HG02798 (cell line): ENCODE measurements at regions not wholly inside any gene's neighbourhood (a gene's known extent, or its start where the extent isn't known, plus 50 kb on each side); places are given as distances from the start of the nearest gene placed in this dataset.

ENCODE experiments used
- ATAC-seq: cut with Tn5 transposase; IDR thresholded peaks from one replicate; pipeline ENCODE4 v1.9.1; 2021; ENCODE audit warnings: mild to moderate bottlenecking; ENCODE audit not compliant: unreplicated experiment, poor library complexity

- no peak for ATAC-seq
Measured at GRCh38 chr5:133905424-133905823, 63.0 kb downstream of the C5orf15 start.

GRCh38 chr5:133904641-133905040 is 63.8 kb downstream of the C5orf15 start:
- ATAC-seq, result no peak

- ATAC-seq, result no peak
Measured at GRCh38 chr5:133902511-133903118, 65.8 kb downstream of the C5orf15 start.

- no peak for ATAC-seq
Measured at GRCh38 chr5:133900534-133901270, 67.7 kb downstream of the C5orf15 start.

GRCh38 chr5:133899506-133899905 is 68.9 kb downstream of the C5orf15 start:
- no peak for ATAC-seq

- no peak for ATAC-seq
Measured at GRCh38 chr5:133898440-133898839, 70.0 kb downstream of the C5orf15 start.

- peak; percentile 55 for ATAC-seq
Measured at GRCh38 chr5:133897431-133897830, 71.0 kb downstream of the C5orf15 start.

GRCh38 chr5:133896873-133897272 is 71.6 kb downstream of the C5orf15 start:
- ATAC-seq, result no peak

GRCh38 chr5:133895979-133896845 is 72.2 kb downstream of the C5orf15 start:
- no peak for ATAC-seq

GRCh38 chr5:133894143-133894542 is 74.3 kb downstream of the C5orf15 start:
- ATAC-seq, result no peak

GRCh38 chr5:133892774-133893173 is 75.7 kb downstream of the C5orf15 start:
- ATAC-seq, result no peak

- no peak for ATAC-seq
Measured at GRCh38 chr5:133892306-133892705, 76.1 kb downstream of the C5orf15 start.

- no peak for ATAC-seq
Measured at GRCh38 chr5:133891390-133891789, 77.0 kb downstream of the C5orf15 start.

GRCh38 chr5:133890776-133891280 is 77.6 kb downstream of the C5orf15 start:
- ATAC-seq, result no peak

- no peak for ATAC-seq
Measured at GRCh38 chr5:133890314-133890713, 78.1 kb downstream of the C5orf15 start.

- ATAC-seq, result no peak
Measured at GRCh38 chr5:133889271-133889905, 79.0 kb downstream of the C5orf15 start.

GRCh38 chr5:133888625-133888991 is 79.8 kb downstream of the C5orf15 start:
- ATAC-seq, result no peak

GRCh38 chr5:133885566-133885965 is 82.9 kb downstream of the C5orf15 start:
- ATAC-seq, result no peak

- ATAC-seq, result no peak
Measured at GRCh38 chr5:133884569-133885311, 83.7 kb downstream of the C5orf15 start.

GRCh38 chr5:133883916-133884315 is 84.5 kb downstream of the C5orf15 start:
- ATAC-seq, result no peak
